ENCODE measurements at regions not wholly inside any gene's neighbourhood (a gene's known extent, or its start where the extent isn't known, plus 50 kb on each side); places are given as distances from the start of the nearest gene placed in this dataset.

- Histone ChIP-seq H3K4me1 (ENCODE audit: control insufficient read depth, insufficient read depth, low read length) (peaks cover 3% of the 10 kb centered on the region), H3K27ac (ENCODE audit: low read depth, low read length) (no peak overlapping the region), H3K36me3 (ENCODE audit: control insufficient read depth, insufficient read depth, low read length) (no peaks in the 10 kb centered on the region), H3K4me3 (ENCODE audit: low read length) (no peak overlapping the region), H3K9ac (ENCODE audit: extremely low read depth, low read length, poor library complexity, severe bottlenecking) (no peak overlapping the region), H3K9me3 (ENCODE audit: control insufficient read depth, low read length) (peaks cover 15% of the 10 kb centered on the region), H3K27me3 (ENCODE audit: control insufficient read depth, insufficient read depth, low read length, poor library complexity, severe bottlenecking) (no peaks in the 10 kb centered on the region)
- TF ChIP-seq CTCF (conservative IDR thresholded peaks at IDR 0.05) = no peak
- DNase-seq = no peak
- Mint-ChIP-seq H3K36me3 (ENCODE audit: low read depth) (no peaks in the 10 kb centered on the region), H3K9me3 (peaks cover 3% of the 10 kb centered on the region), H3K27me3 (ENCODE audit: insufficient read depth) (no peaks in the 10 kb centered on the region), H3K4me1 (peaks cover 13% of the 10 kb centered on the region), H3K4me3 (no peak overlapping the region), H3K27ac (no peak overlapping the region)
- 96 to 100% methylated on average over 1 to 3 of the region's 3 CpGs for WGBS, 2 experiments (ENCODE audit: insufficient coverage in 1 of 2, insufficient read length in 1 of 2)
These were observed 516.6 kb upstream of the CLINT1 start for GRCh38 chr5:158375531-158375930.

GRCh38 chr5:158373608-158374395, 514.9 kb upstream of the CLINT1 start:
- Histone ChIP-seq H3K36me3 (ENCODE audit: control insufficient read depth, insufficient read depth, low read length) (no peaks in the 10 kb centered on the region), H3K27ac (ENCODE audit: low read depth, low read length) (no peak overlapping the region), H3K9me3 (ENCODE audit: control insufficient read depth, low read length) (peaks cover 15% of the 10 kb centered on the region), H3K9ac (ENCODE audit: extremely low read depth, low read length, poor library complexity, severe bottlenecking) (no peak overlapping the region), H3K27me3 (ENCODE audit: control insufficient read depth, insufficient read depth, low read length, poor library complexity, severe bottlenecking) (no peaks in the 10 kb centered on the region), H3K4me1 (ENCODE audit: control insufficient read depth, insufficient read depth, low read length) (no peaks in the 10 kb centered on the region), H3K4me3 (ENCODE audit: low read length) (no peak overlapping the region)
- no peak overlapping the region for H3K4me3 Mint-ChIP-seq
- DNase-seq = no peak
- peaks cover 3% of the 10 kb centered on the region for H3K9me3 Mint-ChIP-seq
- H3K4me1 Mint-ChIP-seq = peaks cover 3% of the 10 kb centered on the region
- H3K36me3 Mint-ChIP-seq (ENCODE audit: low read depth) = no peaks in the 10 kb centered on the region
- H3K27me3 Mint-ChIP-seq (ENCODE audit: insufficient read depth) = peaks cover 3% of the 10 kb centered on the region
- H3K27ac Mint-ChIP-seq = no peak overlapping the region
- no peak for TF ChIP-seq CTCF (conservative IDR thresholded peaks at IDR 0.05)
- 81 to 93% methylated on average over 5 to 6 of the region's 6 CpGs for WGBS, 2 experiments (ENCODE audit: insufficient coverage in 1 of 2, insufficient read length in 1 of 2)

GRCh38 chr5:158369241-158369640, 510.3 kb upstream of the CLINT1 start:
- TF ChIP-seq CTCF (conservative IDR thresholded peaks at IDR 0.05) = no peak
- Mint-ChIP-seq H3K4me3 (no peak overlapping the region), H3K27me3 (ENCODE audit: insufficient read depth) (peaks cover 3% of the 10 kb centered on the region), H3K9me3 (no peaks in the 10 kb centered on the region), H3K27ac (no peak overlapping the region), H3K4me1 (peaks cover 35% of the 10 kb centered on the region), H3K36me3 (ENCODE audit: low read depth) (no peaks in the 10 kb centered on the region)
- no peaks in the 10 kb centered on the region for H3K9me3 ChIP-seq (ENCODE audit: control insufficient read depth, low read length)
- no peak overlapping the region for H3K9ac ChIP-seq (ENCODE audit: extremely low read depth, low read length, poor library complexity, severe bottlenecking)
- 94 to 100% methylated on average over 1 to 4 of the region's 4 CpGs for WGBS, 2 experiments (ENCODE audit: insufficient coverage in 1 of 2, insufficient read length in 1 of 2)
- no peak overlapping the region for H3K4me3 ChIP-seq (ENCODE audit: low read length)
- H3K27ac ChIP-seq (ENCODE audit: low read depth, low read length) = no peak overlapping the region
- no peak for DNase-seq
- H3K36me3 ChIP-seq (ENCODE audit: control insufficient read depth, insufficient read depth, low read length) = no peaks in the 10 kb centered on the region
- peaks cover 8% of the 10 kb centered on the region for H3K4me1 ChIP-seq (ENCODE audit: control insufficient read depth, insufficient read depth, low read length)
- no peaks in the 10 kb centered on the region for H3K27me3 ChIP-seq (ENCODE audit: control insufficient read depth, insufficient read depth, low read length, poor library complexity, severe bottlenecking)

Measured in endodermal cell (in vitro differentiated cells).